Subcutaneous abdominal adipose tissue (tissue), 5 donors: ENCODE measurements at regions not wholly inside any gene's neighbourhood (a gene's known extent, or its start where the extent isn't known, plus 50 kb on each side); places are given as distances from the start of the nearest gene placed in this dataset.
"Not testable (repeated sequence)": the region's sequence is repeated elsewhere in the genome, so short reads cannot be mapped to it uniquely, and the experiment has no call there.

Experiments
- H3K27ac ChIP-seq: one replicate; pipeline ENCODE4 v1.7.0; 2013; ENCODE audit warnings: low read depth, mild to moderate bottlenecking, inconsistent platforms, low read length, moderate library complexity
- H3K27me3 ChIP-seq, 5 donors: one replicate each; pipeline ENCODE4 v1.7.0; 2013; ENCODE audit warnings: low read length in 5 of 5, inconsistent platforms in 1 of 5; ENCODE audit not compliant: control insufficient read depth in 5 of 5, insufficient read depth in 4 of 5
- H3K36me3 ChIP-seq, 5 donors: one replicate each; pipeline ENCODE4 v1.7.0; 2013; ENCODE audit warnings: low read length in 5 of 5; ENCODE audit not compliant: control insufficient read depth in 5 of 5, insufficient read depth in 5 of 5
- H3K4me1 ChIP-seq, 5 donors: one replicate each; pipeline ENCODE4 v1.7.0; 2013; ENCODE audit warnings: low read length in 5 of 5, mild to moderate bottlenecking in 3 of 5, moderate library complexity in 1 of 5; ENCODE audit not compliant: control insufficient read depth in 5 of 5, insufficient read depth in 5 of 5
- H3K4me3 ChIP-seq, 5 donors: one replicate each; pipeline ENCODE4 v1.7.0; 2013; ENCODE audit warnings: low read length in 5 of 5, low read depth in 1 of 5
- H3K9ac ChIP-seq, 5 donors: one replicate each; pipeline ENCODE4 v1.7.0; 2013; ENCODE audit warnings: low read length in 5 of 5, mild to moderate bottlenecking in 4 of 5, moderate library complexity in 3 of 5
- H3K9me3 ChIP-seq, 5 donors: one replicate each; pipeline ENCODE4 v1.7.0; 2013; ENCODE audit warnings: low read length in 5 of 5; ENCODE audit not compliant: control insufficient read depth in 5 of 5
- donor health status: healthy.
- donor health status: healthy.
- donor health status: healthy.
- donor health status: healthy.
- donor health status: healthy.

DNA sequence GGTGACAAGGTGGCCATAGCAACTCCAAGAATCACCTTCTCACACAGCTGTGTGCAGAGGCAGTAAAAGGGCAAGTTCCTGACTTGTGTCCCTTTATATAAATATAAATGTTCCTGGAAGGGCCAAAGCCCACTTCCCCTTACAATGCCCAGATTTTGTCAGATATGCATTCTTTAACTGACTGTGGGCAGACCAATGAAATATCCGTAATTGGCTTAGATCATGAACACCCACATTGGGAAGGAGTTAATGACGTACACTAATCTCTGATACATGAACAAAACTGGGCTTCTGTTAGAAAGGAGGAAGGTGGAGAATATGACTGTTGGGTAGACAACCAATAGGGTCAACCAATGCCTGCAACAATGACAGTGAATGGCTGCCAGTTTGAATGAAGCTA lies 397.2 kb upstream of the CLINT1 start:
- H3K4me3 ChIP-seq: no peak overlapping the region
- H3K27ac ChIP-seq: no peak overlapping the region
- no peaks in the 10 kb centered on the region for H3K36me3 ChIP-seq
- no peaks in the 10 kb centered on the region for H3K9me3 ChIP-seq
- H3K4me1 ChIP-seq: no peaks in the 10 kb centered on the region
- no peaks in the 10 kb centered on the region for H3K27me3 ChIP-seq
- H3K9ac ChIP-seq: no peak overlapping the region

DNA sequence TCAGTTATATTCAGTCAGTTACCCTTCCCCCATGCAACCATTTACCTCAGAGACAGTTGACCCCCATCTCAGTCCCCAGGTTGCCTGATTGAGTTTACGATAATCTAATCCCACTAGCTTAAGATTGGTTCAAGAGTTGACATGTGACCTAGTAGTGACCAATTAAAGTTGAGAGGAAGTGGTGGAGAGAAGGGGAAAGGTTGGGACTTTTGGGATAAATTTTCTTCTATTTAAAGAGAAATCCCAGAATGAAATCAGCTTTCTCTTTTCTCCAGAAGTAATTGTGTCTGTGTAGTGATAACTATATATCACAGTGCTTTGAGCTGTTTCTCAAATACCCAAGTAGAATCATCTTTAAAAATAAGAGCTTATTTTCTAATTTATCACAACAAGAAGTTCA lies 396.7 kb upstream of the CLINT1 start:
- Histone ChIP-seq H3K27me3 (no peaks in the 10 kb centered on the region), H3K4me3 (no peak overlapping the region), H3K4me1 (no peaks in the 10 kb centered on the region), H3K27ac (no peak overlapping the region), H3K36me3 (no peaks in the 10 kb centered on the region), H3K9ac (no peak overlapping the region), H3K9me3 (no peaks in the 10 kb centered on the region)

DNA sequence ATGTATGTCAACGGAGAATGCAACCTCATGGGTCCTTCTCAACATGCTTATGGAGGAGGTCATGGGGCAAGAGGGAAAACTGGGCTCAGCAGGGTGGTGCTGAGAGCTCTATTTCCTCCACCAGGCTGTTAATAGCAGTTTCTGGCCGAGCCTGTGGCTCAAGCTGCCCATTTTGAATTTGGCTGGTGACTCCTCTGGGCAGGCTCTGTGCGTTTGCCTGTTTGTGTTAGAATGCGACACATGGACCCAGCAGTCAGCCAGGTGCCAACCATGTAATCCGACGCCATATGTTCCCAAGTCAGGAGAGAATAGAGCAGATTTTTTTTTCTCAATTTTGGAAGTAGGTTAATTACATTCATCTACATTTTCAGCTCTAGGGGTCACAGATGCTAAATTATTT lies 387.7 kb upstream of the CLINT1 start:
- Histone ChIP-seq H3K36me3 (no peaks in the 10 kb centered on the region), H3K27ac (no peak overlapping the region), H3K9ac (no peak overlapping the region), H3K4me1 (peaks cover 0 to 4% (median 0%) of the 10 kb centered on the region in 5 donors), H3K27me3 (no peaks in the 10 kb centered on the region), H3K9me3 (no peaks in the 10 kb centered on the region), H3K4me3 (no peak overlapping the region)

DNA sequence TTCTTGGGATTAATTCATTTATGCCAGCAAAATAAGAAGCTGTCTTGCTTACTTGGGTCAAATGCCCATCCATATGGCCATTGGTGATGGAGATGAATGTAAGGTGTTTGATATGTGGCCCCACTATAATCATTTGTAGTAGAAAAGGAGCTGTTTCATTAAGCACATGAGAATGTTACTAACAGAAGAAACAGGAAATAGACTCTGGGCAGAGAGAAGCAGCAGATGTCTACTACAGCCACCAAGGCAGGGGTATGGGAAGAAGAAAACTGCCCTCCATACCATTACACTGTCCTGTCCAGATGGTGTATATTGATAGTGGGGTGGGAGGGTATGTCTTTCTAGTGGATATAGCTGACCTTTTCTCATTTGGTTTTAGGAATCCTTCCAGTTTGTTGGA lies 386.6 kb upstream of the CLINT1 start:
- H3K27me3 ChIP-seq: no peaks in the 10 kb centered on the region
- H3K27ac ChIP-seq: no peak overlapping the region
- peaks cover 0 to 4% (median 0%) of the 10 kb centered on the region in 5 donors for H3K4me1 ChIP-seq
- H3K36me3 ChIP-seq: no peaks in the 10 kb centered on the region
- no peak overlapping the region for H3K4me3 ChIP-seq
- no peak overlapping the region for H3K9ac ChIP-seq
- no peaks in the 10 kb centered on the region for H3K9me3 ChIP-seq

DNA sequence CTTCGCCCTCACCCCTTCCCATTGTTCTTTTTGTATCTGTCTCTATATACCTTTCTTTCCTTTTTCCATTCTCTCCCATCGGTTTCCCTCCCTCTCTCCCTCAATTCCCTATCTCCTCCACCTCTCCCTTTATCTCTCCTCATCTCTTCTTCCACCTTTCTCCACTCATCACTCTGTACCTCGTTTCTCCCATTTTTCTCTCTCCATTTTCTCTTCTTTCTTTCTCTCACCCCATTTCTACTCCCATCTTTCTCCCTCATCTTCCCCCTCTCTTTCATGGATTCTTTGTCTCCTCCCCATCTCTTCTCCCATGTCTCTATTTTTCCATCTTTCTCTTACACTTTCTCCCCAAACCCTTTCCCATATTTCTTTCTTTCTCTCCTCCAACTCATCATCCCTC lies 385.9 kb upstream of the CLINT1 start:
- Histone ChIP-seq H3K4me1 (peaks cover 0 to 4% (median 0%) of the 10 kb centered on the region in 5 donors), H3K27me3 (no peaks in the 10 kb centered on the region), H3K9me3 (no peaks in the 10 kb centered on the region), H3K27ac (no peak overlapping the region), H3K4me3 (no peak overlapping the region), H3K36me3 (no peaks in the 10 kb centered on the region), H3K9ac (no peak overlapping the region)

DNA sequence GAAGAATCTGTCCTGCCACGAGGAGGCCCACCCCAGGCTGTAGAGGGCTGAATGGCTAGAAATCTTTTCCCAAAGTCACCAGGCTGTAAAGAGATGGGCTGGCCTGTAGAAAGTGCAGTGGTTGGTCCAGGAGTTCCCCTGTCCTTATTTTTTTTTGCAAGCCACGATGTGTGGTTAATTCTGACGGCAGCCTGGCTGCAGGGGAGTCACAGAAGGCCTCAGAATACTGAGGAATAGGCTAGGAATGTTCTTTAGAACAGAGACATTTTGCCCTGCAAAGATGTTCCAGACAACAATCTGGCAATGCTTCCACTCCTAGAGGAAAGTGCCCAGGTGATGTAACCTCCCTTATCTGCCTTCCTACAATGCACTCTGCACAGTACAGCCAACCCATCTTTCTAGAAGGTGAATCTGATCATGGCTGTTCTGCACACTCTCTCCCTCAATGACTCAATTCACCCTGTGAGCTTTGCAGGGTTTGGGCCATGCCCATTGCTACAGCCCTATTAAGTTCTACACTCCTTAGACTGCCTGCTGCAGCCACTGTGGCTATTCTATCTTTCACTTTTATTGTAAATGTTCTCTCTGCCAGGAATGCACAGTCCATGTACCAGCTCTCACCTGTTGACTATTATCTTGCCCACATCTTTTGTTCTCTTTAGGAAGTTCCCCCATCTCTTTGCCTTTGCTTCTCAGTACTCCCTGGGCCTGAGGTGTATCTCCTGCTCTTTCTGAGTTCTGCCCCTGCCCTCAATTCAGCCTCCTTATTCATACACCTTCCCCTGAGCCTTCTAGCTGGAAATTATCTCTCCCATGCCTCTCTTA lies 377.8 kb upstream of the CLINT1 start:
- H3K27me3 ChIP-seq: no peaks in the 10 kb centered on the region
- peaks cover 0 to 5% (median 0%) of the 10 kb centered on the region in 5 donors for H3K4me1 ChIP-seq
- H3K9ac ChIP-seq: no peak overlapping the region
- H3K4me3 ChIP-seq: no peak overlapping the region
- no peak overlapping the region for H3K27ac ChIP-seq
- peaks cover 0 to 6% (median 0%) of the 10 kb centered on the region in 5 donors for H3K9me3 ChIP-seq
- no peaks in the 10 kb centered on the region for H3K36me3 ChIP-seq

DNA sequence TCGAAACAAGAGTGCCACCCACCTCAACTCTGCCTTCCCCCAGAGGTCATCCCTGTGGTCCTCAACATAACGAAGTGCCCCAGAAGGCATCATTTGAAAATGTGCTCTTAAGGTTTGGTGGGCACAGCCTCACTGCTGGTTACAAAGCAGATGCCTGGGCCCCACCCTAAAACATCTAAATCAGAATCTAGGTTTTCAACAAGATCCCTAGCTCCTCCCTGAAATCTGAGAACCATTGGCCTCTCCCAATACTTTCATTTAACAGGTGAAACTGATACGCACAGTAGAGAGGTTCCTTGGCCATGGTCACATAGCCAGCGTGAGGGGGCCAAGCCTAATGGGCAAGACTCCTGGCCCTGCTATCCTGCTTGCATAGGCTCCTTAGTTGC lies 376.2 kb upstream of the CLINT1 start:
- Histone ChIP-seq H3K27ac (no peak overlapping the region), H3K9ac (no peak overlapping the region), H3K36me3 (no peaks in the 10 kb centered on the region), H3K4me3 (no peak overlapping the region), H3K4me1 (peaks cover 0 to 5% (median 0%) of the 10 kb centered on the region in 5 donors), H3K27me3 (no peaks in the 10 kb centered on the region), H3K9me3 (peaks cover 0 to 6% (median 0%) of the 10 kb centered on the region in 5 donors)

DNA sequence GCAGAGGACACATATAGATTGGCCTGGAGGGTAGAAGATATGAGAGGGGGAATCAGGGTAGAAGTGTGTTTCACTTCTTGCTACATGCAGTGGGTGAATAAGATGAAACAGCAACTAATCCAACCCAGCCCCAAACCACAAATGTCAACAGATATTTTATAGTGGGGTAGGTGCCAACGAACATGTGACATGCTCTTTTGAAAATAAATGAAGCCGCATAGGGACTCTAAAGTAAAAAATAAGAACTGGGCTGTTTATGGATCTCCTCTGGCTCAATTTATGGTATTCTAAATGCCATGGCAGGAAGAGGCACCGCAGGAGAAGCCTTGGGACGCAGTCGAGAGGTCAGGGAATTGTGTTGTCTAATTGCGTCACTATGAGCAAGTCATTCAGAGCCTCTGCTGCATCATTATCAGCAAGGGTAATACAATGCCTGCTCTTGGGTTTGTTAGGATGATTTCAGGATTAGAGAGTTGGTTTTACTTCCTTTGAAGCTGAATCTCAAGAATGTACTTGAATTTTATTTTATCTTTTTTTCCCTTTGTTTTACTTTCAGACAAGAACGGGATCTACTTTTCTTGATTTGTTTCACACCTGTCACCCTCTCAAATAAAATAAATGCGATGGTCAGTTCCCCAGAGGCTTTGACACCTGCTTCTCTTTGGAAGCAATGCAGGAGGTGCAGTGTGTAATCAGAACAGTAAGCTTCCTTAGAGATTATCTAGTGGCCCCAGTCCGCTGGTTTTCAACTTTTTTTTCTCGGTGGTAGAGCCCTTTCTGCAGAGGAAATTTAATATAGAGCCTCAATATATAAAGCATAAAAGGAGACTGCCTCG lies 375.6 kb upstream of the CLINT1 start:
- Histone ChIP-seq H3K9me3 (peaks cover 0 to 3% (median 0%) of the 10 kb centered on the region in 5 donors), H3K4me1 (peaks cover 0 to 5% (median 0%) of the 10 kb centered on the region in 5 donors), H3K27ac (no peak overlapping the region), H3K27me3 (no peaks in the 10 kb centered on the region), H3K36me3 (no peaks in the 10 kb centered on the region), H3K4me3 (no peak overlapping the region), H3K9ac (no peak overlapping the region)

DNA sequence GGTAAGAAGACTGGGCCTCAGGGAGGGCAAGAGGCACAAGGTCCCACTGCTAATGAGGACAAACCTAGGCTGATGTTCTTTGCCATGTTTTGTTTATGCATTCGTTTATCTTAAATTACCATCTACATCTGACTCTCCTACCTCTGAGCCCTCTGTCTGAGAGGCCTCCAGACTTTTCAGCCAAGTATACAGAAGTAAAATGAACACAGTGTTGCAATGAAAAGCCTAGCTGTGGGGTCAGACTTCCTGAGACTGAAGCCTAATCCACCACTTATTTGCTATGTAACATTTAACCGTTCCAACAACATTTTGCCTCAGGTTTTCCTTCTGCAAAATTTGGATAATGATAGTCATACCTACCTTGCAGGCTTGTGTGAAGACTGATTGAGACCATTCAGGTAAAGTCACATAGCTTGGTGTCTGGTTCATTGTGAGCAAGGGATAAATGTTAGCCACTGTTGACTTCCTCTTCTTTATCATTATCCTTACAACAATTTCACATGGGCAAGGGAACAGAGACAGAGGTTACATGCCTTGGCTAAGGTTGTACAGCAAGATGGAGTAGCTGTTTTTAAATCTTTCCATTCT lies 374.9 kb upstream of the CLINT1 start:
- Histone ChIP-seq H3K36me3 (no peaks in the 10 kb centered on the region), H3K9me3 (no peaks in the 10 kb centered on the region), H3K27ac (no peak overlapping the region), H3K4me3 (no peak overlapping the region), H3K4me1 (peaks cover 0 to 5% (median 0%) of the 10 kb centered on the region in 5 donors), H3K9ac (no peak overlapping the region), H3K27me3 (no peaks in the 10 kb centered on the region)

DNA sequence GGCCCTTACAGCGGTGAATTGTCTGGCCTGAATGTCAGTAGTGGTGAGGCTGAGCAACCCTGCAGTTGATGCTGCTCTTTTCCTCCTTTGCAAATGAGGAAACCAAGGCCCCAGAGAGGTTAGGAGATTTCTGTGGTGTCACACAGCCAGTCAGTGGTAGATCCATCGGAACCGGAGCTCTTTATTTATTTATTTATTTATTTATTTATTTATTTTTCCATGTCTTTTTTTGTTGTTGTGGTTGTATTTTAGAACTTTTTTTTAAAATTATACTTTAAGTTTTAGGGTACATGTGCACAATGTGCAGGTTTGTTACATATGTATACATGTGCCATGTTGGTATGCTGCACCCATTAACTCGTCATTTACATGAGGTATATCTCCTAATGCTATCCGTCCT lies 368.4 kb upstream of the CLINT1 start:
- H3K4me1 ChIP-seq, H3K4me3 ChIP-seq, H3K9ac ChIP-seq, H3K27ac ChIP-seq, H3K9me3 ChIP-seq, H3K36me3 ChIP-seq, H3K27me3 ChIP-seq: not testable (repeated sequence)
